Fibroblast of skin of abdomen (primary cell): ENCODE measurements at regions not wholly inside any gene's neighbourhood (a gene's known extent, or its start where the extent isn't known, plus 50 kb on each side); places are given as distances from the start of the nearest gene placed in this dataset.
"Not testable (repeated sequence)": the region's sequence is repeated elsewhere in the genome, so short reads cannot be mapped to it uniquely, and the experiment has no call there.

Source experiments
- DNase-seq: peaks from one replicate; pipeline ENCODE4 v3.0.0-alpha.2; 2013

DNA sequence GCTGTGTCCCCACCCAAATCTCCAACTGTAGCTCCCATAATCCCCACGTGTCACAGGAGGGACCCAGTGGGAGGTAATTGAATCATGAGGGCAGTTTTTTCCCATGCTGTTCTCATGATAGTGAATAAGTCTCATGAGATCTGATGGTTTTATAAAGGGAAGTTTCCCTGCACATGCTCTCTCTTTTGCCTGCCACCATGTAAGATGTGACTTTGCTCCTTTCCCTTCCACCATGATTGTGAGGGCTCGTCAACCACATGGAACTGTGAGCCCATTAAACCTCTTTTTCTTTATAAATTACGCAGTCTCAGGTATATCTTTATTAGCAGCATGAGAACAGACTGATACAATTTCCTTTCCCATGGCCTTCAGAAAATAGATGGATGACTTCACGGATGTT is 76.8 kb upstream of the ATP8B1 start:
- DNase-seq, result not testable (repeated sequence)

DNA sequence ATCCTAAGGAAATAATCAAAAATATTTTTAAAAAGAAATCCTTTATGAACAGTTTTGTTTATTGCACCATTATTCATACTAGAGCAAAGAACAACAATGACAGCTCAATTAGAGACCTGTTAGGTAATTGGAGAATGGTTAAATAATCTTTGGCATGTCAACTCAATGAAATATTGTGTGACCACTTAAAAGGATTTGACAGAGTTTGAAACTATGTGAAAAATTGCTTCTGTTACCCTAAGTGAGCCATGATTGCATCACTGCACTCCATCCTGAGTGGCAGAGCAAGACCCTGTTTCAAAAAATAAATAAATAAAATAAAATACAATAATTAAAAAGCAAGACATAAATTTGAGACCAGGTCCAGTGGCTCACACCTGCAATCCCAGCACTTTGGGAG is 66.1 kb upstream of the ATP8B1 start:
- DNase-seq, result peak; percentile 40

DNA sequence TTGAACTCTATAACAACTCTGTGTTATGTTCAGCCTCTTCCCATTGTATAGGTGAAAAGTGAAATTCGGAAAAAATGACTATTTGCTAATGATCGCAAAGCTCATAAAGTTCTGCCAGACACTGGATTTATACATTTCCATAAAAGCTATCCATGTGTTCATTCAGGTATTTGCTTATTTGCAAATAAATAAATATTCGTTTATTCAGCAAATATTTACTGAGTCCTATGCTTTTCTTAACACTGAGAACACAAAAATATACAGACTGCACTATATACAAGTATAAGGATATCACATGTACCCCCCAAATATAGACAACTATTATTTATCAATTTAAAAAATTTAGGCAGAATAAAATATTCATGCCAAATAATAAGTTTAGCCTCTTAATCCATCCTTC is 63.2 kb upstream of the ATP8B1 start:
- DNase-seq, result no peak

DNA sequence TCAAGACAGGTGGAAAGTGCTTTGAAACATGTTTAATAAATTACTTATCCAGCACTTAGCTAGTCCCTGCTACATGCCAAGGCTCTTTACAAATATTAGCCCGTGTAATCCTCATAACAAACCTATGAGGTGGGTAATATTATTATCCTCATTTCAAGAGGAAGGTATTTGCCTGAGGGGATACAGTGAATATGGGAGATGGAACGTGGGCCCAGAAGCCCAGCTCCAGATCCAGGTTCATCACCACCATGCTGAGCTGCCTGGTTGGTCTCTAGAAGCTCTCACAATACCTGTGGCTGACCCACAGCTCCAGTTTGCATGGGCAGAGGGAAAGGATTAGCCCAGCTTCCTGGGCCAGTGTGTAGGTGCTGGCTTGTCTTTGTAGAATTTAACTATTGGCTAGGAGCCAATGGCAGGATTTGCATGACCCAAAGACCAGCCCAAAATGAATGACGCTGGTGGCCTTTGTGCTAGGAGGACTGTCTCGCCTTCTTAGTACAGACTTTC is 61.6 kb upstream of the ATP8B1 start:
- DNase-seq, result no peak

DNA sequence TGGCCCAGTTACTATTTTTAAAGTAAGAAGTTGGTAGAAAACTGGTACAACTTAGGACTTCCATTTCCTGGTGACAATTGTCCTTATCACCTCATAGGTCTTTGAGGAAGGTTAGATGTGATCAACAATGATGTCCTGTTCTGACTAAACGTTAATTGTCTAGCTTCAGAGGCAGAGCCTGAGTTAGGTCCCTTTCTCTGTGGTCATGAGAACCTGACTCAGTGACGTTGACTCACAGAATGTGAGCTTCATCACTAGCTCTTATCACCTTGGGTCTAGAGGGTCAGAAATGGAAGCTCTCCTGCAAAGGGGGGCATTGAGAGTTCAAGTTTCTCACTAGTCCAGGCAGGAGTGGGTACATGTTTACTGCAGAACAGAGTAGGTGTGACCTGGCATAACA is 60.6 kb upstream of the ATP8B1 start:
- DNase-seq, result no peak

DNA sequence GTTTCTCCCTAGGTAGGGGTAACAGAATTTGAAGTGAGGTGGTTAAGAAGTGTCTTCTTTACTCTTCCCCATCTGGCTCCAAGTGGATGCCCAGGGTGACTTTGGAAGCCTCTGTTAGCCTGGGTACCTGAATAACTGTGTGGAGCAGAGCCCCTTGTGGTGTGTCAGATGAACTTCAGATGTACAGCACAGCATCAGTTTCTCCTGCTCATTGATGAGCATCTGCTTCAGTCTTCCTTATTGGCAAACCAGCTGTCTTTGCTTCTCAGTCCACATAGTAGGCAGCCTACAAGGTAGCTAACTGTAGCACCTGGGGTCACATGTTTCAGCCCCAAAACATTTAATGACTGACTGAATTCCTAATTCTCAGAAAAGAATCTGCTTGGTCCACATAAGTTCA is 56.2 kb upstream of the ATP8B1 start:
- peak; percentile 13 for DNase-seq

DNA sequence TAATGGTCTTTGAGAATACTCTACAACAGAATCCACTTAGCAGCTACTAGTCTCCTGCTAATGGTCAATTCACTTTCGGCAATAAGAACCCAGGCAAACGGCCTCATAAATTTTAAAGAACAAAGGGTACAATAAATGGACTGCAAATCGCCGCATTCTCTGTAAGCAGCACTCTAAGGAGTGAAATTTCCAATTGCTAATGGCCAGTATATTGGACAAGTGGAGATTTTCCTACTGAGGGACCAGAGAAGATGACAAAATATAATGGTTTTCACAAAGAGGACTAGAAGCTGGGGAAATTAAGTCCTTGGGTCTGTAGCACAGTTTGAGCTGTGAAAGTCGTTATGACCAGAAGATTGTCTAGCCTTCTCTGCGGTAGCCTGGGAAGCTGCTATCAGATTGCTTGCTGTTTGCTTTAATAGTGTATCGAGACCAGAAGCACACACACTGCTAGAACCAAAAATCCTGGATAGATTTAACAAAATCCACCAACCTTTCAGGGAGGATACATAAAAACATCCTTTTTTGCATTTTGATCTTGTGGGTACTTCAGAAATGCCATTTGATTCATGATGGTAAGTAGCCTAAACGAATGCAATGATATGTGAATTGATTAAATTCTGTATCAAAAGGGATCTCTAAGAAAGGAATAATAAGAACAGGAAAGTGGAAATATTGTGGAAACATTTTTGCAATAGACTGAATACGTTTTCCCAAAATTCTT is 53.6 kb upstream of the ATP8B1 start:
- DNase-seq, result no peak

DNA sequence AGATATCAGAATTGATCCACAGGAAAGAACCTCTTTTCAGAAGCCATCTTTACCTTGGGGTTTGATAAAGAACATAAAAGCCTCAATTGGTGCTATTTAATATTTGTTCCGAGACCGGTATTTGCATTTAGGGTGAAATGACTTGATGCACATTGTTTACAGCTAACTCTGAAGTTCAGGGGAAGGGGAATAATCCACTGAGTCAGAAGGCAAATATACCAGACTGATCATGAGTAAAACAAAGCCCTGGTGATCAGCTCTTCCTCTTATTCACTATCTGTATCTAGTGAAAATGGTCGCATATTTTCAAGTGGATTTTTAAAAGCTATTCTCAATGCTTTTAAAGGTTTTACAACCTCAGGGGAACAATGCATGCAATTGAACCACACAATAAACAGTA is 53.0 kb upstream of the ATP8B1 start:
- DNase-seq, result no peak

DNA sequence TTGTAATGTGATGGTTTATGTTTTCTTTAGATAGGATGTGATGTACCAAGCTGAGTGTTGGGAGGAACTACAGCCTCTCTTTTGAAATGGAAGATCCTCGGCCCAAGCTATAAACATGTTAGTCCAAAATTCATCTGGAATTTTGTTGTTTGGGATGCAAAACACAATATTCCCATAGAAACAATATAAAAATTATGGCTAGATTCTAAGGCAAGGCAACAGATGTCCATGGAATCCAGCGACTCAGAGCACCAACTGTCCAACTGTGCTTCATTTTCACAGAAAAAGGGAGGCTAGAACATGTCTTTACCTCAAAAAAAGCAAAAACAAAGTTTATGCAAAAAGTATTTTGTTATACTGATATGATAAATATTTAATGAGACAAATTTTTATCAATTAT is 52.4 kb upstream of the ATP8B1 start:
- DNase-seq, result no peak

DNA sequence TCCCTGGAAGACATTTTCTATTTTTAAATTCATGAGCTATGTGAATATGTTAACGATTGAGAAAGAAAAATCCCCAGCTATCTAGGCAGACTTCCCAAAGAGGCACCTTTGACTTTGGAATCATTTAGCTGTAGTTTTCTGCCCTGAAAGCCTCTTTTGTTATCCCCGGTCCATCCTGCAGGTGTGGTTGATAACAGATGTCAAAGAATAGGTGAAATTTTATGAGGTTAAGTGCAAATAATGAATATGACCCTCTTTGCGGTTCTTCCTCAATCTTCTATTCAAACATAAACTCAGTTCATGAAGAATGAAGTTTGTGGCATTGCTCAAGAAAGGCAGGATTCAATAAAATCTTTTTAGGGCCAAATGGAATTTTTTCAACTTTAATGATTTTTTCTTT is 51.6 kb upstream of the ATP8B1 start:
- no peak for DNase-seq

DNA sequence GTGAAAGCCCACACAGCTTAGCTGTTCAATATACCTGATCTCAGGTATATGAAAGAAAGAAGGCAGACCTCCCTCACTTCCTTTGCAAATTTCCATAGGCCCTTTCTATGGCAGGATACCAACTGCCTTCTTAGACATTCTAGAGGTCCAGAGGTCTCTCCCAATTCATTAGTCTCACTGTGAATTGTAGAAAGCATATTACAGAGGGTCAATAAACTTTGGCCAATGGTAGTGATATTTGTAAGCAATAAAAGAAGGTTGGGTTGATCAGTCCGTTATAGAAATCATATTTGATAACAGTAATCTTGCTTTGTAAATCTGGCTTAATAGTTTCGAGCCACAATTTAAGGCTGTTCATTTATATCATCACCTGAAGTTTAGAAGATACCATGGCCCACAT is 50.7 kb upstream of the ATP8B1 start:
- no peak for DNase-seq

DNA sequence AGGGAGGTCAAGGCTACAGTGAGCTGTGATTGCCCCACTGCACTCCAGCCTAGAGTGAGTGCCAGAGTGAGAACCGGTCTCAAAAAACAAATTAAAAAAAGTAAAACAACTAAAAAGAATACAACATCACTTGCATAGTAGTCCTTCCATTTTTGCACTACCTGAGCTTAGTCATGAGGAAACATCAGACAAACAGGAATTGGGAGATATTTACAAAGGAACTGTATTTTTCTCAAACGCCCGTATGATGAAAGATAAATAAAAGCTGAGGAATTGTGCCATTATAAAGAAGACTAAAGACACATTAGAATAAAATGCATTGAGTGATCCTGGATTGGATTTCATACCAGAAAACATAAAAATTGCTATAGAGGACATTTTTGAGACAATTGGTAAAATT is 50.0 kb upstream of the ATP8B1 start:
- no peak for DNase-seq
